Body of pancreas (tissue), 4 donors: ENCODE measurements at regions not wholly inside any gene's neighbourhood (a gene's known extent, or its start where the extent isn't known, plus 50 kb on each side); places are given as distances from the start of the nearest gene placed in this dataset.

Experiments
- ATAC-seq: fragments of 150-250 bp; one replicate; pipeline ENCODE4 v1.9.1; 2016
- DNase-seq, 4 donors: peaks; one replicate each; pipeline ENCODE4 v3.0.0-alpha.2; 2019
- H3K27ac ChIP-seq, 4 donors: fragments of 200-600 bp; sonication (generic); 1 replicate in 3 of 4; 2 replicates in 1 of 4; pipeline versions ENCODE4 v1.5.1 to v1.6.1; 2016 to 2019; ENCODE audit warnings: mild to moderate bottlenecking in 1 of 4, mixed read lengths in 1 of 4, moderate library complexity in 1 of 4
- H3K27me3 ChIP-seq, 2 donors: fragments of 200-600 bp; sonication (generic); one replicate each; pipeline ENCODE4 v1.6.0; 2016; ENCODE audit warnings: mild to moderate bottlenecking in 1 of 2
- H3K36me3 ChIP-seq, 2 donors: fragments of 200-600 bp; sonication (generic); replicated peaks in 1 of 2; 2 replicates each; pipeline ENCODE4 v1.5.1; 2016; ENCODE audit warnings: low read depth in 2 of 2; ENCODE audit not compliant: insufficient read depth in 1 of 2
- H3K4me1 ChIP-seq: fragments of 200-600 bp; sonication (generic); one replicate; pipeline ENCODE4 v1.6.0; 2016
- H3K4me3 ChIP-seq, 2 donors: fragments of 200-600 bp; sonication (generic); 1 replicate in 1 of 2; 2 replicates in 1 of 2; pipeline ENCODE4 v1.5.1; 2016 to 2019
- H3K9me3 ChIP-seq, 3 donors: fragments of 200-600 bp; sonication (generic); 1 replicate in 2 of 3; 2 replicates in 1 of 3; pipeline ENCODE4 v1.5.1; 2016
- CTCF ChIP-seq, 7 experiments: fragments of 450-650 bp in 4 of 7; fragments of 200-600 bp in 3 of 7; sonication (generic) in 3 of 7; IDR thresholded peaks; one replicate each; pipeline ENCODE4 v1.5.1; 2016 to 2019; ENCODE audit warnings: antibody characterized with exemption in 7 of 7
- POLR2A ChIP-seq, 3 donors: fragments of 450-650 bp; IDR thresholded peaks; one replicate each; pipeline ENCODE4 v1.6.1; 2016; ENCODE audit warnings: antibody characterized with exemption in 3 of 3, mild to moderate bottlenecking in 2 of 3
- WGBS, 2 donors: methylation state at CpG; one replicate each; pipeline ENCODE4 v1.1.5; 2017; 5-methylcytosine and 5-hydroxymethylcytosine counted together
- intact Hi-C: fragments of 100-400 bp; cut with DNase I; formaldehyde crosslinking; loops from one replicate; pipeline ENCODE4 v1.15.1; 2023

GRCh38 chrX:20623448-20623847 is 356.7 kb upstream of the RPS6KA3 start:
- Histone ChIP-seq H3K9me3 (no peaks in the 10 kb centered on the region), H3K36me3 (no peaks in the 10 kb centered on the region), H3K27me3 (no peaks in the 10 kb centered on the region), H3K27ac (no peak overlapping the region), H3K4me1 (no peaks in the 10 kb centered on the region), H3K4me3 (no peak overlapping the region)
- ATAC-seq (no peak), DNase-seq (no peak)
- TF ChIP-seq CTCF (IDR thresholded peaks at IDR 0.05) (no peak), POLR2A (IDR thresholded peaks at IDR 0.05) (no peak)
- intact Hi-C loops: no loop called here
- 77 to 95% methylated on average over 2 of the region's 2 CpGs for whole genome bisulfite sequencing, 2 donors

GRCh38 chrX:20620306-20620705 is 353.6 kb upstream of the RPS6KA3 start:
- 75 to 77% methylated on average over 2 of the region's 2 CpGs for WGBS, 2 donors
- ATAC-seq: no peak

GRCh38 chrX:20609916-20610415 is 343.3 kb upstream of the RPS6KA3 start:
- no peak for ATAC-seq
- Histone ChIP-seq H3K4me3 (no peak overlapping the region), H3K27me3 (no peaks in the 10 kb centered on the region), H3K36me3 (no peaks in the 10 kb centered on the region), H3K4me1 (no peaks in the 10 kb centered on the region), H3K9me3 (no peaks in the 10 kb centered on the region), H3K27ac (no peak overlapping the region)
- intact Hi-C loops: no loop called here
- TF ChIP-seq CTCF (IDR thresholded peaks at IDR 0.05): no peak
- TF ChIP-seq POLR2A (IDR thresholded peaks at IDR 0.05): no peak
- no peak for DNase-seq
- whole genome bisulfite sequencing, 2 donors: 51 to 70% methylated on average over 1 to 3 of the region's 3 CpGs

More at GRCh38 chrX:20620306-20620705, 353.6 kb upstream of the RPS6KA3 start:
- H3K36me3 ChIP-seq: no peaks in the 10 kb centered on the region
- H3K27me3 ChIP-seq: no peaks in the 10 kb centered on the region
- TF ChIP-seq POLR2A (IDR thresholded peaks at IDR 0.05): no peak
- TF ChIP-seq CTCF (IDR thresholded peaks at IDR 0.05): no peak
- H3K4me1 ChIP-seq: no peaks in the 10 kb centered on the region
- no peaks in the 10 kb centered on the region for H3K9me3 ChIP-seq
- no peak for DNase-seq
- intact Hi-C loops: no loop called here
- no peak overlapping the region for H3K27ac ChIP-seq
- H3K4me3 ChIP-seq: no peak overlapping the region

- H3K4me1 ChIP-seq: no peaks in the 10 kb centered on the region
- no peak overlapping the region for H3K27ac ChIP-seq
- 74 to 75% methylated on average over 4 of the region's 4 CpGs for WGBS, 2 donors
- no peak for TF ChIP-seq POLR2A (IDR thresholded peaks at IDR 0.05)
- no peak for TF ChIP-seq CTCF (IDR thresholded peaks at IDR 0.05)
- DNase-seq: no peak
- ATAC-seq: no peak
- no peaks in the 10 kb centered on the region for H3K27me3 ChIP-seq
- H3K9me3 ChIP-seq: no peaks in the 10 kb centered on the region
- intact Hi-C loops: no loop called here
- no peak overlapping the region for H3K4me3 ChIP-seq
- H3K36me3 ChIP-seq: no peaks in the 10 kb centered on the region
These were observed 340.1 kb upstream of the RPS6KA3 start for GRCh38 chrX:20606831-20607230.

GRCh38 chrX:20596856-20597255 is 330.1 kb upstream of the RPS6KA3 start:
- intact Hi-C loops: no loop called here
- Histone ChIP-seq H3K4me1 (no peaks in the 10 kb centered on the region), H3K9me3 (no peaks in the 10 kb centered on the region), H3K36me3 (no peaks in the 10 kb centered on the region), H3K27ac (no peak overlapping the region), H3K27me3 (no peaks in the 10 kb centered on the region), H3K4me3 (no peak overlapping the region)
- ATAC-seq (no peak), DNase-seq (no peak)
- WGBS, 2 donors: 48 to 76% methylated on average over 2 of the region's 2 CpGs
- no peak for TF ChIP-seq CTCF (IDR thresholded peaks at IDR 0.05)
- no peak for TF ChIP-seq POLR2A (IDR thresholded peaks at IDR 0.05)
